RKO (cell line): ENCODE measurements at regions not wholly inside any gene's neighbourhood (a gene's known extent, or its start where the extent isn't known, plus 50 kb on each side); places are given as distances from the start of the nearest gene placed in this dataset.

Experiments used
- DNase-seq: peaks from one replicate; pipeline ENCODE4 v3.0.0-alpha.2; 2016; ENCODE audit warnings: low spot score

GRCh38 chr10:9645928-9646600, 1371.6 kb upstream of the CELF2 start:
- DNase-seq, result no peak

GRCh38 chr10:9654261-9654660, 1363.4 kb upstream of the CELF2 start:
- DNase-seq, result no peak

- no peak for DNase-seq
These were observed 1361.3 kb upstream of the CELF2 start for GRCh38 chr10:9656386-9656785.

GRCh38 chr10:9656996-9657395, 1360.7 kb upstream of the CELF2 start:
- no peak for DNase-seq

- DNase-seq, result no peak
These were observed 1360.1 kb upstream of the CELF2 start for GRCh38 chr10:9657530-9657929.

- DNase-seq, result peak; percentile 50
These were observed 1349.3 kb upstream of the CELF2 start for GRCh38 chr10:9668411-9668810.

- no peak for DNase-seq
These were observed 1346.8 kb upstream of the CELF2 start for GRCh38 chr10:9670911-9671310.

GRCh38 chr10:9681655-9682054, 1336.0 kb upstream of the CELF2 start:
- DNase-seq, result no peak

GRCh38 chr10:9682802-9683201, 1334.9 kb upstream of the CELF2 start:
- DNase-seq, result no peak

- DNase-seq, result no peak
These were observed 1333.5 kb upstream of the CELF2 start for GRCh38 chr10:9684186-9684585.

GRCh38 chr10:9685596-9685995, 1332.1 kb upstream of the CELF2 start:
- no peak for DNase-seq

GRCh38 chr10:9688711-9689110, 1329.0 kb upstream of the CELF2 start:
- no peak for DNase-seq

GRCh38 chr10:9707216-9707615, 1310.5 kb upstream of the CELF2 start:
- DNase-seq, result no peak

- peak; percentile 67 for DNase-seq
These were observed 1307.8 kb upstream of the CELF2 start for GRCh38 chr10:9709849-9710248.

GRCh38 chr10:9712393-9712792, 1305.3 kb upstream of the CELF2 start:
- DNase-seq, result no peak

- no peak for DNase-seq
These were observed 1298.4 kb upstream of the CELF2 start for GRCh38 chr10:9719246-9719645.

GRCh38 chr10:9733766-9734165, 1283.9 kb upstream of the CELF2 start:
- DNase-seq, result no peak

- DNase-seq, result no peak
These were observed 1283.5 kb upstream of the CELF2 start for GRCh38 chr10:9734218-9734617.

GRCh38 chr10:9735731-9736130, 1281.9 kb upstream of the CELF2 start:
- DNase-seq, result no peak

GRCh38 chr10:9743639-9744038, 1274.0 kb upstream of the CELF2 start:
- DNase-seq, result no peak

- no peak for DNase-seq
These were observed 1272.5 kb upstream of the CELF2 start for GRCh38 chr10:9745158-9745557.

- no peak for DNase-seq
These were observed 1260.5 kb upstream of the CELF2 start for GRCh38 chr10:9757176-9757575.

- DNase-seq, result no peak
These were observed 1258.1 kb upstream of the CELF2 start for GRCh38 chr10:9759596-9759995.

- peak; percentile 41 for DNase-seq
These were observed 1254.6 kb upstream of the CELF2 start for GRCh38 chr10:9762966-9763656.
